Peyer's patch (tissue), 4 donors: ENCODE measurements at regions not wholly inside any gene's neighbourhood (a gene's known extent, or its start where the extent isn't known, plus 50 kb on each side); places are given as distances from the start of the nearest gene placed in this dataset.

Source experiments
- DNase-seq, 3 donors: peaks; one replicate each; pipeline ENCODE4 v3.0.0-alpha.2; 2017 to 2019
- H3K27ac ChIP-seq, 4 donors: fragments of 200-600 bp; sonication (generic); one replicate each; pipeline ENCODE4 v1.5.1; 2016 to 2019
- H3K27me3 ChIP-seq, 2 donors: fragments of 200-600 bp; sonication (generic); one replicate each; pipeline ENCODE4 v1.5.1; 2019
- H3K36me3 ChIP-seq, 3 donors: fragments of 200-600 bp; sonication (generic); one replicate each; pipeline ENCODE4 v1.5.1; 2016 to 2019
- H3K4me1 ChIP-seq, 4 donors: fragments of 200-600 bp; sonication (generic); one replicate each; pipeline ENCODE4 v1.5.1; 2016 to 2019
- H3K4me3 ChIP-seq, 4 donors: fragments of 200-600 bp; sonication (generic); 1 replicate in 3 of 4; 2 replicates in 1 of 4; pipeline ENCODE4 v1.5.1; 2016 to 2019; ENCODE audit warnings: mild to moderate bottlenecking in 1 of 4
- H3K9me3 ChIP-seq, 4 donors: fragments of 200-600 bp; sonication (generic); one replicate each; pipeline ENCODE4 v1.5.1; 2016 to 2019; ENCODE audit warnings: mild to moderate bottlenecking in 1 of 4
- POLR2A ChIP-seq, 2 donors: fragments of 450-650 bp; IDR thresholded peaks; one replicate each; pipeline ENCODE4 v1.5.1; 2017; ENCODE audit warnings: antibody characterized with exemption in 2 of 2, mild to moderate bottlenecking in 2 of 2, moderate library complexity in 2 of 2
- TF ChIP-seq, protein P1 (sequence below), 6 experiments: fragments of 450-650 bp in 4 of 6; fragments of 200-600 bp in 2 of 6; sonication (generic) in 1 of 6; IDR thresholded peaks; one replicate each; pipeline ENCODE4 v1.5.1; 2017 to 2019; ENCODE audit warnings: antibody characterized with exemption in 6 of 6, mild to moderate bottlenecking in 3 of 6, moderate library complexity in 1 of 6

DNA sequence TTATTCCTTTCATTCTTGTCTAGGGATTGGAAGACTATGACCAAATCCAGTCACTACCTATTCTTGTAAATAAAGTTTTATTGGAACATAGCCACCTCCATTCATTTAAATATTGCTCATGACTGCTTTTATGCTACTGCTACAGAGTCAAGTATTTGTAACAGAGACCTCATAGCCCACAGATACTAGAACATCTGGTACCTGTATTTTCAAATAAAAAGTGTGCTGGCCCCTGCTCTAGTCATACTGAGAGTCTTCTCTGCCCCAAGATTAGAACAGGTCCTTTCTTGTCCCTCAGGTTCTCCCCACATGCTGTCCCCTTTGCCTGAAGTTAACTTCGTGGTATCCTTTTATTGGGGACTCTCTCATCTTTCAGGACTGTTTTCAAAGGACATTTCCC, 422.3 kb downstream of the CBLN4 start:
- TF ChIP-seq, protein P1, sequence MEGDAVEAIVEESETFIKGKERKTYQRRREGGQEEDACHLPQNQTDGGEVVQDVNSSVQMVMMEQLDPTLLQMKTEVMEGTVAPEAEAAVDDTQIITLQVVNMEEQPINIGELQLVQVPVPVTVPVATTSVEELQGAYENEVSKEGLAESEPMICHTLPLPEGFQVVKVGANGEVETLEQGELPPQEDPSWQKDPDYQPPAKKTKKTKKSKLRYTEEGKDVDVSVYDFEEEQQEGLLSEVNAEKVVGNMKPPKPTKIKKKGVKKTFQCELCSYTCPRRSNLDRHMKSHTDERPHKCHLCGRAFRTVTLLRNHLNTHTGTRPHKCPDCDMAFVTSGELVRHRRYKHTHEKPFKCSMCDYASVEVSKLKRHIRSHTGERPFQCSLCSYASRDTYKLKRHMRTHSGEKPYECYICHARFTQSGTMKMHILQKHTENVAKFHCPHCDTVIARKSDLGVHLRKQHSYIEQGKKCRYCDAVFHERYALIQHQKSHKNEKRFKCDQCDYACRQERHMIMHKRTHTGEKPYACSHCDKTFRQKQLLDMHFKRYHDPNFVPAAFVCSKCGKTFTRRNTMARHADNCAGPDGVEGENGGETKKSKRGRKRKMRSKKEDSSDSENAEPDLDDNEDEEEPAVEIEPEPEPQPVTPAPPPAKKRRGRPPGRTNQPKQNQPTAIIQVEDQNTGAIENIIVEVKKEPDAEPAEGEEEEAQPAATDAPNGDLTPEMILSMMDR (IDR thresholded peaks at IDR 0.05): no peak
- no peak for TF ChIP-seq POLR2A (IDR thresholded peaks at IDR 0.05)
- Histone ChIP-seq H3K4me3 (no peak overlapping the region), H3K9me3 (no peaks in the 10 kb centered on the region), H3K4me1 (no peaks in the 10 kb centered on the region), H3K27me3 (no peaks in the 10 kb centered on the region), H3K27ac (no peak overlapping the region), H3K36me3 (no peaks in the 10 kb centered on the region)
- no peak for DNase-seq

DNA sequence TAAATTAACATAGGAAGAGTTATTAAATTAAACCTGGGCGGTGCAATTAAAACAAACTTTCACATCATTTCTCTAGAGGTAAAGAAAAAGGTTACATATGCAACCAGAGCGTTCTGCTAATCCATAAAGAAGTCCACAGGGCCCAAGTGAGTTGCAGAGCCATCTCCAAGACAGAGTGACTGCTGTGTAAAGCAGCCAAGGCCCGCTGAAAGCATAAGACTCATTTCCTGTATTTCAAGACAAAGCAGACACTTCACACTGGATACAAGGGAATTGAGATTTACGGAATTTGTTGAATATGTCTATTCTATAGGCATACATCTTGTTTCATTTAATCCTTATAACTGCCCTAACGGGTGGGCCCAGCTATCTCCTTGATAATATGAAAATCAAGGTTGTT, 422.8 kb downstream of the CBLN4 start:
- DNase-seq: no peak
- no peaks in the 10 kb centered on the region for H3K36me3 ChIP-seq
- H3K9me3 ChIP-seq: no peaks in the 10 kb centered on the region
- H3K27ac ChIP-seq: no peak overlapping the region
- no peaks in the 10 kb centered on the region for H3K4me1 ChIP-seq
- no peak for TF ChIP-seq POLR2A (IDR thresholded peaks at IDR 0.05)
- TF ChIP-seq, protein P1 (IDR thresholded peaks at IDR 0.05): no peak
- H3K27me3 ChIP-seq: no peaks in the 10 kb centered on the region
- no peak overlapping the region for H3K4me3 ChIP-seq

DNA sequence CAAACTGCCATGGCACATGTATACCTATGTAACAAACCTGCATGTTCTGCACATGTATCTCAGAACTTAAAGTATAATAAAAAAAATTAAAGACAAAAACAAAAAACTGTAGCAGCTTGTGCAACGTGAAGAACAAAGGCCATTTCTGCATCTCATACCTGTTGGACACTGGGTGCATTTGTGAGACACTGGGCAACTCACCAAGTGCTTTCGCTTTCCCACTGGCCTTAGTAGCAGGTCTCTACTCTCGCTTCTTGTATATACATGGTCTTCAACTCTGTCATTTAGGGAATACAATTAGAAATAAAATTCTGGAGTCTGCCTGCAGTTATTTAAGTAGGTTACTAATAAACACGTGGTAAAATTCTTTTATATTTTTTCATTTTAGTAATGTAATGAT, 423.8 kb downstream of the CBLN4 start:
- Histone ChIP-seq H3K27ac (no peak overlapping the region), H3K27me3 (no peaks in the 10 kb centered on the region), H3K4me1 (no peaks in the 10 kb centered on the region), H3K9me3 (no peaks in the 10 kb centered on the region), H3K4me3 (no peak overlapping the region), H3K36me3 (no peaks in the 10 kb centered on the region)
- no peak for DNase-seq
- TF ChIP-seq, protein P1 (IDR thresholded peaks at IDR 0.05): no peak
- TF ChIP-seq POLR2A (IDR thresholded peaks at IDR 0.05): no peak

DNA sequence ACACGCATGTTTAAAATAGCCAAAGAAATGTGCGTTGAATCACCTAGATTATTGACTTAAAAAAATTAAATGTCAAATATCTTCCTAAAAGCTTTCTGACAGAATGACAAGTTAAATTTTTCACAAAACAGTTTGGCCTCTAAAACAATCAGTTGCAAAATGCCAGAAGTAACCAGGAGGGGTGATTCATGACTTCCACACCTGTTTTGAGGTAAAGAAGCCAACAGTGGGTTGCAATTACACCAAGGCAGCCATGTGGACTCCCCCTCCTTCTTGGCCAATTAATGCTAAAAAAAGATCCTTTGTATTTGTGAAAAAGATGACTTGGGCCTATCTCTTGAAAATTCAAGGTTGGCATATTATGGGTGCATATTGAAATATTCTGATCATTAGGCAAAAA, 424.8 kb downstream of the CBLN4 start:
- Histone ChIP-seq H3K4me3 (no peak overlapping the region), H3K4me1 (no peaks in the 10 kb centered on the region)
- TF ChIP-seq, protein P1 (IDR thresholded peaks at IDR 0.05): no peak
- TF ChIP-seq POLR2A (IDR thresholded peaks at IDR 0.05): no peak

DNA sequence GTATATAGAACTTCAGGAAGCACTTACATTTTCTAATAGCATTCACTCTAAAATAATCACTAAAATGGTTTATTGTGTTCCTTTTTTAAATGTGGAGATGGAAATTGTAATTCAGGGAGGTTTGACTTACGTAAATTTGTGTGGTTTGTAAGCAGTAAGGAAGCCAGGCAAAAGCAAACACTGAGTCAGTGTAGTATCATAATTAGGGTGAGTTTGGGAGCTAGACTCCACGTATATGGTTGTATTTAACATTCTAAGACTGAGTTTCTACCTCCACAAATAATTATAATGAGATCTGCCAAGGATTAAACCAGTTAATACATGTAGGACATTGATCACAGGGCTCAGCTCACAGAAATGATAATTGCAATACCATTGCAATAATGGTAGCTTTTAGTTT, 425.5 kb downstream of the CBLN4 start:
- Histone ChIP-seq H3K36me3 (no peaks in the 10 kb centered on the region), H3K4me3 (no peak overlapping the region), H3K27me3 (no peaks in the 10 kb centered on the region), H3K4me1 (no peaks in the 10 kb centered on the region), H3K9me3 (no peaks in the 10 kb centered on the region), H3K27ac (no peak overlapping the region)
- no peak for DNase-seq
- TF ChIP-seq, protein P1 (IDR thresholded peaks at IDR 0.05): no peak
- TF ChIP-seq POLR2A (IDR thresholded peaks at IDR 0.05): no peak

More for the DNA sequence above, 424.8 kb downstream of the CBLN4 start:
- no peak for DNase-seq
- Histone ChIP-seq H3K9me3 (no peaks in the 10 kb centered on the region), H3K27me3 (no peaks in the 10 kb centered on the region), H3K36me3 (no peaks in the 10 kb centered on the region), H3K27ac (no peak overlapping the region)

DNA sequence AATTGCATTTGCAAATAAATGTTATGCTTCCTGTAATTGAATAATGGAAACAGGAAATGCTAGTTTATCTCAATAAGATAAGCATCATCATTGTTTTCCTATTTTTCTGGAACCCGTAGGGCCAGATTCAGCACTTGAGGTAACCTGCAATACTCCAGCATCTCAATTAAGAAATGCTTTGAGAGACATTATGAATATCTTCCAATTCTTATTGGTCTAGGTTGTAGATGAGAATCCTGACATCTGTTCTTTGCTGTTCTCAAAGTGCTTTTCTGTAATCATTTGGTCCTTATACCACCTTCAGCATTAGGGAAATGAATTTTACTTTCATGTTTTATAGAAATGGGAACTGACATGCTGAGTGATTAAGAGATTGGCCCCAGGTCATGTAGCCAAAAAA, 428.3 kb downstream of the CBLN4 start:
- DNase-seq: no peak
- Histone ChIP-seq H3K4me3 (no peak overlapping the region), H3K9me3 (no peaks in the 10 kb centered on the region), H3K4me1 (no peaks in the 10 kb centered on the region), H3K36me3 (no peaks in the 10 kb centered on the region), H3K27me3 (no peaks in the 10 kb centered on the region), H3K27ac (no peak overlapping the region)
- no peak for TF ChIP-seq POLR2A (IDR thresholded peaks at IDR 0.05)
- TF ChIP-seq, protein P1 (IDR thresholded peaks at IDR 0.05): no peak
